Gastroesophageal sphincter (tissue), 4 donors: ENCODE measurements at regions not wholly inside any gene's neighbourhood (a gene's known extent, or its start where the extent isn't known, plus 50 kb on each side); places are given as distances from the start of the nearest gene placed in this dataset.

Source experiments
- ATAC-seq: fragments of 150-250 bp; one replicate; pipeline ENCODE4 v1.9.1; 2016; ENCODE audit warnings: mild to moderate bottlenecking, moderate library complexity
- H3K27ac ChIP-seq, 4 donors: fragments of 200-600 bp; sonication (generic) in 3 of 4; 1 replicate in 3 of 4; 2 replicates in 1 of 4; pipeline ENCODE4 v1.5.1; 2016 to 2019
- H3K27me3 ChIP-seq: fragments of 200-600 bp; sonication (generic); one replicate; pipeline ENCODE4 v1.5.1; 2019
- H3K36me3 ChIP-seq, 2 donors: fragments of 200-600 bp; sonication (generic); one replicate each; pipeline ENCODE4 v1.5.1; 2019; ENCODE audit warnings: control low read depth in 1 of 2
- H3K4me1 ChIP-seq, 3 donors: fragments of 200-600 bp; sonication (generic); 1 replicate in 2 of 3; 2 replicates in 1 of 3; pipeline ENCODE4 v1.5.1; 2016 to 2019; ENCODE audit warnings: control low read depth in 2 of 3
- H3K4me3 ChIP-seq, 2 donors: fragments of 200-600 bp; sonication (generic); one replicate each; pipeline ENCODE4 v1.5.1; 2019; ENCODE audit warnings: mild to moderate bottlenecking in 1 of 2, moderate library complexity in 1 of 2
- H3K9me3 ChIP-seq, 3 donors: fragments of 200-600 bp; sonication (generic); one replicate each; pipeline ENCODE4 v1.5.1; 2017 to 2019; ENCODE audit warnings: control low read depth in 2 of 3
- CTCF ChIP-seq, 4 experiments: fragments of 200-600 bp in 2 of 4; fragments of 450-650 bp in 2 of 4; sonication (generic) in 1 of 4; IDR thresholded peaks; one replicate each; pipeline ENCODE4 v1.5.1; 2017 to 2019; ENCODE audit warnings: antibody characterized with exemption in 4 of 4, mild to moderate bottlenecking in 2 of 4, moderate library complexity in 2 of 4
- EP300 ChIP-seq: sonication (generic); formaldehyde crosslinking; IDR thresholded peaks from one replicate; pipeline ENCODE4 v1.6.1; 2017; ENCODE audit warnings: antibody characterized with exemption, mild to moderate bottlenecking
- POLR2A ChIP-seq, 2 donors: fragments of 450-650 bp; IDR thresholded peaks; one replicate each; pipeline ENCODE4 v1.6.1; 2017; ENCODE audit warnings: antibody characterized with exemption in 2 of 2, mild to moderate bottlenecking in 2 of 2, moderate library complexity in 1 of 2
- POLR2AphosphoS5 ChIP-seq: sonication (generic); formaldehyde crosslinking; IDR thresholded peaks from one replicate; pipeline ENCODE4 v1.6.1; 2017; ENCODE audit warnings: antibody characterized with exemption
- WGBS, 2 donors: methylation state at CpG; one replicate each; pipeline ENCODE4 v1.1.5; 2018; ENCODE audit warnings: low coverage in 1 of 2; 5-methylcytosine and 5-hydroxymethylcytosine counted together

GRCh38 chr1:115145226-115145625, 55.9 kb upstream of the TSPAN2 start:
- 43 to 67% methylated on average over 1 of the region's 1 CpG for WGBS, 2 donors
- peaks cover 15% of the 10 kb centered on the region for H3K27me3 ChIP-seq
- H3K9me3 ChIP-seq, result no peaks in the 10 kb centered on the region
- ATAC-seq, result no peak
- no peak overlapping the region for H3K4me3 ChIP-seq
- TF ChIP-seq CTCF (IDR thresholded peaks at IDR 0.05) (no peak), EP300 (no peak), POLR2AphosphoS5 (no peak), POLR2A (IDR thresholded peaks at IDR 0.05) (no peak)
- H3K27ac ChIP-seq, result no peak overlapping the region
- no peaks in the 10 kb centered on the region for H3K36me3 ChIP-seq
- no peaks in the 10 kb centered on the region for H3K4me1 ChIP-seq

- TF ChIP-seq EP300 (no peak), POLR2AphosphoS5 (no peak), CTCF (IDR thresholded peaks at IDR 0.05) (no peak), POLR2A (IDR thresholded peaks at IDR 0.05) (no peak)
- WGBS, 2 donors, result 88 to 90% methylated on average over 2 of the region's 2 CpGs
- Histone ChIP-seq H3K4me1 (peaks cover 0 to 2% (median 0%) of the 10 kb centered on the region in 3 donors), H3K27ac (no peak overlapping the region), H3K27me3 (peaks cover 15% of the 10 kb centered on the region), H3K4me3 (no peak overlapping the region), H3K36me3 (no peaks in the 10 kb centered on the region), H3K9me3 (no peaks in the 10 kb centered on the region)
- ATAC-seq, result no peak
These were observed 54.9 kb upstream of the TSPAN2 start for GRCh38 chr1:115144176-115144575.

DNA sequence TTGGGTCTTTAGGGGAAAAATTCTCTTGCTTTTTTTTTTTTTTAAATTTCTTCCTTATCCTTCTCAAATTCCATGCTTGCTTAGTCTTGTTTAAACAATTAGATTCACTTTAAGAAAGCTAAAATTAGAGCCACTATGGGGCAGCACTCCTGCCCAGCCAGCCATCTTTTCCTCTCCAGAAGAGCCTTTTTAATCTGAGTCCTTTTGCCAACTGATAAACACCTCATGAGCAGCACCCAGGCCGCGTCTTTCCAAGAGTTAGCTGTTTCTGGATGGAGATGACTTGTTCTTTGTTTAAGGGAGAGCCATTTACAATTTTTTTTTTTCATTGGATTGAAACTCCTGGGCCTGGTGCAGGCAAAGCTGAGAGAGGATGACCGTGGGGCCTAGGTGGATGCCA, 53.3 kb upstream of the TSPAN2 start:
- H3K4me1 ChIP-seq, result peaks cover 0 to 9% (median 0%) of the 10 kb centered on the region in 3 donors
- no peak for ATAC-seq
- H3K27me3 ChIP-seq, result peaks cover 11% of the 10 kb centered on the region
- H3K4me3 ChIP-seq, result no peak overlapping the region
- no peaks in the 10 kb centered on the region for H3K36me3 ChIP-seq
- TF ChIP-seq EP300, result no peak
- no peak for TF ChIP-seq CTCF (IDR thresholded peaks at IDR 0.05)
- TF ChIP-seq POLR2A (IDR thresholded peaks at IDR 0.05), result no peak
- no peak for TF ChIP-seq POLR2AphosphoS5
- 36 to 51% methylated on average over 2 to 3 of the region's 3 CpGs for WGBS, 2 donors
- no peak overlapping the region for H3K27ac ChIP-seq
- H3K9me3 ChIP-seq, result no peaks in the 10 kb centered on the region

DNA sequence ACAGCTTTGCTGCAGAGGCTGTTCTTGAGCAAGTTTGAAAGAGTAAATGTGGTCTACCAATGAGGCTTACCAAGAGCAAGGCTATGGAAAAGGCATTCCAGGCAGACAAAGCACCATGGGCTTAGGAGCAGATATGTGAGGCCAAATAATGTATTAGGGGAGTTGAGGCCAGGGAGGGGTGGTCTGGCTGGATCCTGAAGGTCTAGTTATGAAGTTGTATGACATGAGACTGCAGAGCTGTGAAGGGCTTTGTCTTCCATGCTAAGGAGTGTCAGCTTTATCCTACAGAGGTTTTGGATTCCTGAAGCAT, 51.8 kb upstream of the TSPAN2 start:
- Histone ChIP-seq H3K36me3 (no peaks in the 10 kb centered on the region), H3K4me3 (no peak overlapping the region), H3K9me3 (no peaks in the 10 kb centered on the region), H3K4me1 (peaks cover 0 to 9% (median 0%) of the 10 kb centered on the region in 3 donors), H3K27ac (no peak overlapping the region), H3K27me3 (no peaks in the 10 kb centered on the region)
- TF ChIP-seq EP300 (no peak), POLR2AphosphoS5 (no peak), POLR2A (IDR thresholded peaks at IDR 0.05) (no peak), CTCF (IDR thresholded peaks at IDR 0.05) (no peak)
- no peak for ATAC-seq

- Histone ChIP-seq H3K27me3 (no peaks in the 10 kb centered on the region), H3K9me3 (no peaks in the 10 kb centered on the region), H3K36me3 (no peaks in the 10 kb centered on the region), H3K4me3 (no peak overlapping the region), H3K27ac (no peak overlapping the region), H3K4me1 (peaks cover 0 to 10% (median 0%) of the 10 kb centered on the region in 3 donors)
- no peak for ATAC-seq
- TF ChIP-seq CTCF (IDR thresholded peaks at IDR 0.05) (no peak), EP300 (no peak), POLR2AphosphoS5 (no peak), POLR2A (IDR thresholded peaks at IDR 0.05) (no peak)
- WGBS, 2 donors, result 82 to 86% methylated on average over 2 of the region's 2 CpGs
These were observed 51.3 kb upstream of the TSPAN2 start for GRCh38 chr1:115140442-115141144.
